ENCODE measurements at regions not wholly inside any gene's neighbourhood (a gene's known extent, or its start where the extent isn't known, plus 50 kb on each side); places are given as distances from the start of the nearest gene placed in this dataset.
"Not testable (repeated sequence)": the region's sequence is repeated elsewhere in the genome, so short reads cannot be mapped to it uniquely, and the experiment has no call there.

DNA sequence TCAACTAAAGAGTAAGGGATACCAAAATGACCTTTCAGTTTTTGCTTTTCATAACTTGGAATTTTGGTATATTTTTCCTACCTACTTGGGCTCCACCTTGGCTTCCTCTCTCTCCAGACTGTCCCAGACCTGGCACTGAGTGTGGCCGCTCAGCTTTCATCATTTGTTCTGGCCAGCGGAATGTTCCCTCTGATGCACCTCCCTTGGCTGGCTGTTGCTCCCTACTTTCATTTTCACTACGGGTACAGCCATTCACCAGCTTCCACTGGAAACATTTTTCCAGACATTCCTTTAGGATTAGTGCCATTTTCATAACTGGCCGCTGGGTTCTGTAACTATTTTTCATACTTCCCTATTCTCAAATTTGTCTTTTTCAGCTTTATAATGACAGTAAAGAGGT lies 487.4 kb downstream of the TENT5A start:
- Histone ChIP-seq H3K4me1 (ENCODE audit: control insufficient read depth in 3 of 3, insufficient read depth in 2 of 3, low read depth in 1 of 3, low read length in 2 of 3) (no peaks in the 10 kb centered on the region), H3K36me3 (ENCODE audit: control insufficient read depth in 3 of 3, insufficient read depth in 2 of 3, low read depth in 1 of 3, low read length in 3 of 3) (no peaks in the 10 kb centered on the region), H3K9me3 (ENCODE audit: control insufficient read depth in 2 of 2, insufficient read depth in 1 of 2, low read depth in 1 of 2, low read length in 1 of 2) (no peaks in the 10 kb centered on the region), H3K27me3 (ENCODE audit: control insufficient read depth in 3 of 3, insufficient read depth in 3 of 3, low read length in 3 of 3) (no peaks in the 10 kb centered on the region), H3K27ac (ENCODE audit: low read depth in 1 of 3, low read length in 2 of 3) (no peak overlapping the region), H3K4me3 (ENCODE audit: low read depth in 1 of 3, low read length in 3 of 3) (no peak overlapping the region)
- no peak for FAIRE-seq
- no peak for DNase-seq
- 51 to 75% (median 62%) methylated on average over 4 of the region's 4 CpGs for WGBS, 3 donors

DNA sequence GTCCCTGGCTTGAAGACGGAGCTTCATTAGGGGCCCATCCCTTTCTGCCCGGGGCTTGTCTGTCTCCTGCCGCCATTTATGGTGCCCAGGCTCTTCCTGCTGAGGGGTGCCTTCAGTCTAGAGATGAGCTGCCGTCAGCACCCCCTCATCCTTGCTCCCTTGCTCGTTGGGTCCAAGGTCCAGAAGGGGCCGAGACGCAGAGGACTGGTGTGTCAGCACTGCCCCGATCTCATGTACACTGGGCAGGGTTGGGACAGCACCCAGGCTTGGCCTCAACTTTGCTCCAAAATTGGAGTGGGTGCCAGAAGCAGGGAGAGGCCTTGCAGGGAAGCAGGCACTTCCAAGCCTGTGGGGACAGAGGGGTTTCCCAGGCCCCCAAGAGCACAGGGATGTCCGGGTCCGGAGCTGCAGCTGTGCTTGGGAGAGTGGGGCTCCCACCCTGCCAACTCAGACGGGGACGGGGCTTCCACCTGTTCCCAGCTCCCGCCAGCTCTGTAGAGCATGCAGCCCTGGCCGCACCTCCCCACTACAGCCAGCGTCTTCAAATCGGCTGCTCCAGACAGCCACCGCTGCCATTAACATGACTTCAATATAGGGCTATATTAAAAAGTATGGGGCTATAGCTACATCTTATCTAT lies 488.8 kb downstream of the TENT5A start:
- 85 to 90% (median 89%) methylated on average over 16 to 17 of the region's 17 CpGs for WGBS, 3 donors
- H3K9me3 ChIP-seq (ENCODE audit: control insufficient read depth in 2 of 2, insufficient read depth in 1 of 2, low read depth in 1 of 2, low read length in 1 of 2), result no peaks in the 10 kb centered on the region
- no peaks in the 10 kb centered on the region for H3K4me1 ChIP-seq (ENCODE audit: control insufficient read depth in 3 of 3, insufficient read depth in 2 of 3, low read depth in 1 of 3, low read length in 2 of 3)
- no peak overlapping the region for H3K27ac ChIP-seq (ENCODE audit: low read depth in 1 of 3, low read length in 2 of 3)
- no peak for FAIRE-seq
- H3K27me3 ChIP-seq (ENCODE audit: control insufficient read depth in 3 of 3, insufficient read depth in 3 of 3, low read length in 3 of 3), result no peaks in the 10 kb centered on the region
- DNase-seq, result no peak
- no peak overlapping the region for H3K4me3 ChIP-seq (ENCODE audit: low read depth in 1 of 3, low read length in 3 of 3)
- H3K36me3 ChIP-seq (ENCODE audit: control insufficient read depth in 3 of 3, insufficient read depth in 2 of 3, low read depth in 1 of 3, low read length in 3 of 3), result no peaks in the 10 kb centered on the region

- Histone ChIP-seq H3K36me3 (ENCODE audit: control insufficient read depth in 3 of 3, insufficient read depth in 2 of 3, low read depth in 1 of 3, low read length in 3 of 3) (no peaks in the 10 kb centered on the region), H3K27ac (ENCODE audit: low read depth in 1 of 3, low read length in 2 of 3) (no peak overlapping the region), H3K27me3 (ENCODE audit: control insufficient read depth in 3 of 3, insufficient read depth in 3 of 3, low read length in 3 of 3) (no peaks in the 10 kb centered on the region), H3K9me3 (ENCODE audit: control insufficient read depth in 2 of 2, insufficient read depth in 1 of 2, low read depth in 1 of 2, low read length in 1 of 2) (no peaks in the 10 kb centered on the region), H3K4me1 (ENCODE audit: control insufficient read depth in 3 of 3, insufficient read depth in 2 of 3, low read depth in 1 of 3, low read length in 2 of 3) (no peaks in the 10 kb centered on the region), H3K4me3 (ENCODE audit: low read depth in 1 of 3, low read length in 3 of 3) (no peak overlapping the region)
- FAIRE-seq (no peak), DNase-seq (no peak)
- 91 to 96% (median 92%) methylated on average over 8 of the region's 8 CpGs for WGBS, 3 donors
Measured at GRCh38 chr6:81262656-81263055, 489.8 kb downstream of the TENT5A start.

DNA sequence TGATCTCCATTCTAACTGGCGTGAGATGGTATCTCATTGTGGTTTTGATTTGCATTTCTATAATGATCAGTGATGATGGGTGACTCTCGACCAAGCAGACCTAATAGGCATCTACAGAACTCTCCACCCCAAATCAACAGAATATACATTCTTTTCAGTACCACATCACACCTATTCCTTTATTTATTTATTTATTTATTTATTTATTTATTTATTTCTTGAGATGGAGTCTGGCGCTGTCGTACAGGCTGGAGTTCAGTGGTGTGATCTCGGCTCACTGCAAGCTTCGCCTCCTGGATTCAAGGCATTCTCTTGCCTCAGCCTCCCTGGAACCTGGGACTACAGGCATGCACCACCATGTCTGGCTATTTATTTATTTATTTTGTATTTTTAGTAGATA lies 496.3 kb downstream of the TENT5A start:
- H3K4me3 ChIP-seq (ENCODE audit: low read depth in 1 of 3, low read length in 3 of 3); FAIRE-seq; H3K9me3 ChIP-seq (ENCODE audit: control insufficient read depth in 2 of 2, insufficient read depth in 1 of 2, low read depth in 1 of 2, low read length in 1 of 2); DNase-seq; H3K27ac ChIP-seq (ENCODE audit: low read depth in 1 of 3, low read length in 2 of 3); H3K27me3 ChIP-seq (ENCODE audit: control insufficient read depth in 3 of 3, insufficient read depth in 3 of 3, low read length in 3 of 3); H3K36me3 ChIP-seq (ENCODE audit: control insufficient read depth in 3 of 3, insufficient read depth in 2 of 3, low read depth in 1 of 3, low read length in 3 of 3); H3K4me1 ChIP-seq (ENCODE audit: control insufficient read depth in 3 of 3, insufficient read depth in 2 of 3, low read depth in 1 of 3, low read length in 2 of 3): not testable (repeated sequence)
- WGBS, 3 donors, result 87 to 94% (median 91%) methylated on average over 6 of the region's 6 CpGs

- no peaks in the 10 kb centered on the region for H3K4me1 ChIP-seq (ENCODE audit: control insufficient read depth in 3 of 3, insufficient read depth in 2 of 3, low read depth in 1 of 3, low read length in 2 of 3)
- no peaks in the 10 kb centered on the region for H3K27me3 ChIP-seq (ENCODE audit: control insufficient read depth in 3 of 3, insufficient read depth in 3 of 3, low read length in 3 of 3)
- H3K36me3 ChIP-seq (ENCODE audit: control insufficient read depth in 3 of 3, insufficient read depth in 2 of 3, low read depth in 1 of 3, low read length in 3 of 3), result no peaks in the 10 kb centered on the region
- DNase-seq (no peak), FAIRE-seq (no peak)
- H3K9me3 ChIP-seq (ENCODE audit: control insufficient read depth in 2 of 2, insufficient read depth in 1 of 2, low read depth in 1 of 2, low read length in 1 of 2), result no peaks in the 10 kb centered on the region
- H3K4me3 ChIP-seq (ENCODE audit: low read depth in 1 of 3, low read length in 3 of 3), result no peak overlapping the region
- no peak overlapping the region for H3K27ac ChIP-seq (ENCODE audit: low read depth in 1 of 3, low read length in 2 of 3)
Measured at GRCh38 chr6:81253821-81254220, 498.7 kb downstream of the TENT5A start.

DNA sequence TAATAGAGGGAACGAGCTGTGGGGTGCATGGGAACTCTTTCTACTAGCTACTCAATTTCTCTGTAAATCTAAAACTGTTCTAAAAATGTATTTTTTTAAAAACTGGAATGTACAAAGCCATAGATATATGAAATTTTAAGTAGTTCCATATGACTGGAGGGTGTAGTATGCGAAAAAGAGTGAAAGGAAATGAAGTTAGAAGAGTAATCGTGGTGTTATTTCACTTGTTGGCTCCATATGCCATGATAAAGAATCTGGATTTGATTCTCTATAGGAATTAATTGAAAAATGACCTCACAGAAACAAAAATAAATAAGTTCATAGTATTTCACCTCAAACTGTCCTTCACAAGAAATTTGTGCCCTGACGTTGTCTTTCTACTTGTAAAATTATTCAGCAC lies 500.2 kb downstream of the TENT5A start:
- no peak overlapping the region for H3K27ac ChIP-seq (ENCODE audit: low read depth in 1 of 3, low read length in 2 of 3)
- H3K27me3 ChIP-seq (ENCODE audit: control insufficient read depth in 3 of 3, insufficient read depth in 3 of 3, low read length in 3 of 3), result no peaks in the 10 kb centered on the region
- H3K4me1 ChIP-seq (ENCODE audit: control insufficient read depth in 3 of 3, insufficient read depth in 2 of 3, low read depth in 1 of 3, low read length in 2 of 3), result no peaks in the 10 kb centered on the region
- H3K36me3 ChIP-seq (ENCODE audit: control insufficient read depth in 3 of 3, insufficient read depth in 2 of 3, low read depth in 1 of 3, low read length in 3 of 3), result no peaks in the 10 kb centered on the region
- FAIRE-seq, result no peak
- no peaks in the 10 kb centered on the region for H3K9me3 ChIP-seq (ENCODE audit: control insufficient read depth in 2 of 2, insufficient read depth in 1 of 2, low read depth in 1 of 2, low read length in 1 of 2)
- no peak overlapping the region for H3K4me3 ChIP-seq (ENCODE audit: low read depth in 1 of 3, low read length in 3 of 3)
- DNase-seq, result no peak
- 79 to 82% (median 79%) methylated on average over 4 of the region's 4 CpGs for WGBS, 3 donors

- DNase-seq, result no peak
- no peak overlapping the region for H3K27ac ChIP-seq (ENCODE audit: low read depth in 1 of 3, low read length in 2 of 3)
- no peaks in the 10 kb centered on the region for H3K36me3 ChIP-seq (ENCODE audit: control insufficient read depth in 3 of 3, insufficient read depth in 2 of 3, low read depth in 1 of 3, low read length in 3 of 3)
- WGBS, 3 donors, result 69 to 79% (median 74%) methylated on average over 2 of the region's 2 CpGs
- H3K4me3 ChIP-seq (ENCODE audit: low read depth in 1 of 3, low read length in 3 of 3), result no peak overlapping the region
- H3K4me1 ChIP-seq (ENCODE audit: control insufficient read depth in 3 of 3, insufficient read depth in 2 of 3, low read depth in 1 of 3, low read length in 2 of 3), result no peaks in the 10 kb centered on the region
- no peak for FAIRE-seq
- no peaks in the 10 kb centered on the region for H3K9me3 ChIP-seq (ENCODE audit: control insufficient read depth in 2 of 2, insufficient read depth in 1 of 2, low read depth in 1 of 2, low read length in 1 of 2)
- H3K27me3 ChIP-seq (ENCODE audit: control insufficient read depth in 3 of 3, insufficient read depth in 3 of 3, low read length in 3 of 3), result no peaks in the 10 kb centered on the region
Measured at GRCh38 chr6:81246200-81246599, 506.3 kb downstream of the TENT5A start.

DNA sequence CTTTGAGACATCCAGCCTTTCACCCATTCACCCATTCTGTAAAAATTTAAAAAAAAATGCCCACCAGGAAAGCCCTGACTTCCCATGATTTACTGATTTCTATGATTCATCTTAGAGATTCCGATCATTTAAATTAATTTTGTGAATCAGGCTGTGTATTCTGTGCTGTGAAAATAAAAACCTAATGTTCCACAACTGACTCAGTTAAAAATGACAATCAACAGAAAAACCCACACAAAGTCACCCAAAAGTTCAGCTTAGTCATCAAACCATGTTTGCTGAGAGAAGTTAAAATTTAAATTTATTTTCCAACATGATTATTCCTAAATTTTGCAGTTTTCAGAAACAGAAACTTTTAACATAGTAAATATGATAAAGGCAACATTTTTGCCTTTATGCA lies 509.9 kb downstream of the TENT5A start:
- 80 to 94% (median 84%) methylated on average over 1 of the region's 1 CpG for WGBS, 3 donors
- FAIRE-seq, result no peak

More for the DNA sequence above, 509.9 kb downstream of the TENT5A start:
- H3K4me1 ChIP-seq (ENCODE audit: control insufficient read depth in 3 of 3, insufficient read depth in 2 of 3, low read depth in 1 of 3, low read length in 2 of 3), result no peaks in the 10 kb centered on the region
- no peak overlapping the region for H3K4me3 ChIP-seq (ENCODE audit: low read depth in 1 of 3, low read length in 3 of 3)
- H3K27ac ChIP-seq (ENCODE audit: low read depth in 1 of 3, low read length in 2 of 3), result no peak overlapping the region
- H3K36me3 ChIP-seq (ENCODE audit: control insufficient read depth in 3 of 3, insufficient read depth in 2 of 3, low read depth in 1 of 3, low read length in 3 of 3), result no peaks in the 10 kb centered on the region
- no peaks in the 10 kb centered on the region for H3K27me3 ChIP-seq (ENCODE audit: control insufficient read depth in 3 of 3, insufficient read depth in 3 of 3, low read length in 3 of 3)
- no peak for DNase-seq
- H3K9me3 ChIP-seq (ENCODE audit: control insufficient read depth in 2 of 2, insufficient read depth in 1 of 2, low read depth in 1 of 2, low read length in 1 of 2), result no peaks in the 10 kb centered on the region
